GM12872 (cell line): ENCODE measurements at regions not wholly inside any gene's neighbourhood (a gene's known extent, or its start where the extent isn't known, plus 50 kb on each side); places are given as distances from the start of the nearest gene placed in this dataset.

Experiments
- CTCF ChIP-seq: IDR thresholded peaks from 3 replicates; pipeline ENCODE4 v1.5.1; 2011; ENCODE audit warnings: low read depth, mild to moderate bottlenecking, low read length, moderate library complexity; ENCODE audit not compliant: insufficient read depth

GRCh38 chr1:222223010-222223409 lies 324.9 kb downstream of the HHIPL2 start:
- TF ChIP-seq CTCF: no peak

- no peak for TF ChIP-seq CTCF
Measured at GRCh38 chr1:222216255-222216754, 331.6 kb downstream of the HHIPL2 start.

- TF ChIP-seq CTCF: no peak
Measured at GRCh38 chr1:222210776-222211175, 337.1 kb downstream of the HHIPL2 start.

GRCh38 chr1:222204475-222204874 lies 343.4 kb downstream of the HHIPL2 start:
- no peak for TF ChIP-seq CTCF

- TF ChIP-seq CTCF: no peak
Measured at GRCh38 chr1:222202831-222203230, 345.1 kb downstream of the HHIPL2 start.

- TF ChIP-seq CTCF: no peak
Measured at GRCh38 chr1:222196736-222197135, 351.2 kb downstream of the HHIPL2 start.

GRCh38 chr1:222196288-222196687 lies 351.6 kb downstream of the HHIPL2 start:
- TF ChIP-seq CTCF: no peak

GRCh38 chr1:222195857-222196256 lies 352.0 kb downstream of the HHIPL2 start:
- TF ChIP-seq CTCF: no peak
